ENCODE measurements at regions not wholly inside any gene's neighbourhood (a gene's known extent, or its start where the extent isn't known, plus 50 kb on each side); places are given as distances from the start of the nearest gene placed in this dataset.

GRCh38 chr2:199575416-199575815, 117.7 kb upstream of the SATB2 start:
- intact Hi-C loops (cut with micrococcal nuclease; ENCODE audit: unreplicated experiment): no loop called here
- no peak overlapping the region for H2AFZ ChIP-seq (ENCODE audit: low read length)
- POLR2A ChIA-PET: interaction anchor here (0.7 kb wide), 1 partner anchor 99 kb away, joined by 5 read pairs; no protein-coding TSS in a partner anchor
- TF ChIP-seq CTCF (conservative IDR thresholded peaks at IDR 0.05; ENCODE audit: low read length) (no peak), EZH2phosphoT487 (IDR thresholded peaks at IDR 0.05; ENCODE audit: borderline replicate concordance, low read depth, low read length) (no peak)
- BruUV-seq (replicated peaks): no TSS peak
- no peaks in the 10 kb centered on the region for H4K20me1 ChIP-seq (ENCODE audit: insufficient read depth, low read length)
- no peak overlapping the region for H3K27ac ChIP-seq (ENCODE audit: low read depth, low read length, poor library complexity, severe bottlenecking)
- no peaks in the 10 kb centered on the region for H3K4me1 ChIP-seq (ENCODE audit: insufficient read depth, low read length, poor library complexity, severe bottlenecking)
- H3K4me3 ChIP-seq (ENCODE audit: low read depth, low read length, poor library complexity, severe bottlenecking): no peak overlapping the region
- H3K79me2 ChIP-seq (ENCODE audit: insufficient read depth, low read depth, low read length): no peaks in the 10 kb centered on the region
- H3K36me3 ChIP-seq (ENCODE audit: insufficient read depth, low read length): no peaks in the 10 kb centered on the region
- CTCF ChIA-PET (ENCODE audit: unreplicated experiment): no interaction called here
- H3K9me3 ChIP-seq (ENCODE audit: low read length): no peaks in the 10 kb centered on the region
- no peak for DNase-seq (ENCODE audit: low spot score)
- no peaks in the 10 kb centered on the region for H3K9me2 ChIP-seq (ENCODE audit: insufficient read depth, low read length)
- no peak overlapping the region for H3K4me2 ChIP-seq (ENCODE audit: low read length)

GRCh38 chr2:199572571-199572970, 114.8 kb upstream of the SATB2 start:
- no peak overlapping the region for H3K27ac ChIP-seq (ENCODE audit: low read depth, low read length, poor library complexity, severe bottlenecking)
- intact Hi-C loops (cut with micrococcal nuclease; ENCODE audit: unreplicated experiment): no loop called here
- no peaks in the 10 kb centered on the region for H3K9me2 ChIP-seq (ENCODE audit: insufficient read depth, low read length)
- ChIA-PET CTCF (ENCODE audit: unreplicated experiment) (no interaction called here), POLR2A (interaction anchor here (0.8 kb wide), 1 partner anchor 781 kb away, joined by 5 read pairs; no protein-coding TSS in a partner anchor)
- H3K79me2 ChIP-seq (ENCODE audit: insufficient read depth, low read depth, low read length): no peaks in the 10 kb centered on the region
- H3K4me1 ChIP-seq (ENCODE audit: insufficient read depth, low read length, poor library complexity, severe bottlenecking): no peaks in the 10 kb centered on the region
- no peaks in the 10 kb centered on the region for H3K36me3 ChIP-seq (ENCODE audit: insufficient read depth, low read length)
- H3K9me3 ChIP-seq (ENCODE audit: low read length): no peaks in the 10 kb centered on the region
- DNase-seq (ENCODE audit: low spot score): no peak
- H2AFZ ChIP-seq (ENCODE audit: low read length): no peak overlapping the region
- TF ChIP-seq EZH2phosphoT487 (IDR thresholded peaks at IDR 0.05; ENCODE audit: borderline replicate concordance, low read depth, low read length): no peak
- no peak for TF ChIP-seq CTCF (conservative IDR thresholded peaks at IDR 0.05; ENCODE audit: low read length)
- no peaks in the 10 kb centered on the region for H4K20me1 ChIP-seq (ENCODE audit: insufficient read depth, low read length)
- no peak overlapping the region for H3K4me3 ChIP-seq (ENCODE audit: low read depth, low read length, poor library complexity, severe bottlenecking)
- BruUV-seq (replicated peaks): no TSS peak
- no peak overlapping the region for H3K4me2 ChIP-seq (ENCODE audit: low read length)

- Histone ChIP-seq H2AFZ (ENCODE audit: low read length) (no peak overlapping the region), H3K9me3 (ENCODE audit: low read length) (no peaks in the 10 kb centered on the region), H3K79me2 (ENCODE audit: insufficient read depth, low read depth, low read length) (no peaks in the 10 kb centered on the region), H3K27ac (ENCODE audit: low read depth, low read length, poor library complexity, severe bottlenecking) (no peak overlapping the region), H3K4me2 (ENCODE audit: low read length) (no peak overlapping the region), H4K20me1 (ENCODE audit: insufficient read depth, low read length) (no peaks in the 10 kb centered on the region), H3K36me3 (ENCODE audit: insufficient read depth, low read length) (no peaks in the 10 kb centered on the region), H3K9me2 (ENCODE audit: insufficient read depth, low read length) (no peaks in the 10 kb centered on the region), H3K4me3 (ENCODE audit: low read depth, low read length, poor library complexity, severe bottlenecking) (no peak overlapping the region), H3K4me1 (ENCODE audit: insufficient read depth, low read length, poor library complexity, severe bottlenecking) (no peaks in the 10 kb centered on the region)
- ChIA-PET POLR2A (interaction anchor here (1.0 kb wide), 1 partner anchor 20 kb away, joined by 3 read pairs; no protein-coding TSS in a partner anchor), CTCF (ENCODE audit: unreplicated experiment) (no interaction called here)
- intact Hi-C loops (cut with micrococcal nuclease; ENCODE audit: unreplicated experiment): no loop called here
- BruUV-seq (replicated peaks): no TSS peak
- TF ChIP-seq EZH2phosphoT487 (IDR thresholded peaks at IDR 0.05; ENCODE audit: borderline replicate concordance, low read depth, low read length): no peak
- no peak for TF ChIP-seq CTCF (conservative IDR thresholded peaks at IDR 0.05; ENCODE audit: low read length)
- no peak for DNase-seq (ENCODE audit: low spot score)
Measured at GRCh38 chr2:199570934-199571333, 113.2 kb upstream of the SATB2 start.

Measured in OCI-LY7 (cell line).